ENCODE measurements at regions not wholly inside any gene's neighbourhood (a gene's known extent, or its start where the extent isn't known, plus 50 kb on each side); places are given as distances from the start of the nearest gene placed in this dataset.
"Not testable (repeated sequence)": the region's sequence is repeated elsewhere in the genome, so short reads cannot be mapped to it uniquely, and the experiment has no call there.

DNA sequence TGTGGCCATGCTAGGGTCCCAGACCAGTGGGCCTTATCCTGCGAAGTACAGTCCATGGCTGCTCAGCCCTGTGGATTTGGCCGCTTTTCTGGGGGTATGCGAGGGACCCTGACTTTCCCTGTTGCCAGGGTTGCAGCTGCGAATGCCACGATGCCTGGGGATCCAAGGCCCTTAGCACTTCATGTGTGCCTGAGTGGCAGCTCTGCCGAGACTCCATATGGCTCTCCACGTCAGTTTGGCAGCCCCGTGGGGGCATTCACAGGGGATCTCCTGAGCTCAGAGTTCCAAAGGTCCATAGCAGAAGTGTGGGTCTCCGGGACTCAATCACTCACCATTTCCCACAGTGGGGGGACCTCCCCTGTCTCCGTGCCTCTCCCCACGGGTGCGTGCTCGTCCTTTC is 319.5 kb downstream of the DOK5 start:
- DNase-seq = no peak

DNA sequence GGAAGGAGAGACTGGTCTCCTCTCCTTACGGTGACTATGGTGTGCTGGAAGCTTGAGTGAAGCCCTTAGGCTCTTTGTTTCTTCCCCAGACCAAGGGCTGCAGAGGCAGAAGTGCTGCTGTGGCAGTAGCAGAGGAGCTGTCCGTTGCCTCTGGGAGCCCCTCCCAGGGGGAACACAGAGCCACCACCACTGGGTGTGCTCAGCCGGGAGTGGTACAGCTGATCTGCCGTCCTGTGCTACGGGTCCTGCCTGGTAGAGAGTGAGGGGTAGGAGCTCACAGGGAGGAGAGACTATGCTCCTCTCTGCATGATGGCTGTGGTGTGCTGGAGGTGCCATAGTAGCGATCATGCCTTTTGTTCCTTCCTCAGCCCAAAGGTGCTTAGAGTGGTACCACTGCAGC is 318.7 kb downstream of the DOK5 start:
- DNase-seq = no peak

DNA sequence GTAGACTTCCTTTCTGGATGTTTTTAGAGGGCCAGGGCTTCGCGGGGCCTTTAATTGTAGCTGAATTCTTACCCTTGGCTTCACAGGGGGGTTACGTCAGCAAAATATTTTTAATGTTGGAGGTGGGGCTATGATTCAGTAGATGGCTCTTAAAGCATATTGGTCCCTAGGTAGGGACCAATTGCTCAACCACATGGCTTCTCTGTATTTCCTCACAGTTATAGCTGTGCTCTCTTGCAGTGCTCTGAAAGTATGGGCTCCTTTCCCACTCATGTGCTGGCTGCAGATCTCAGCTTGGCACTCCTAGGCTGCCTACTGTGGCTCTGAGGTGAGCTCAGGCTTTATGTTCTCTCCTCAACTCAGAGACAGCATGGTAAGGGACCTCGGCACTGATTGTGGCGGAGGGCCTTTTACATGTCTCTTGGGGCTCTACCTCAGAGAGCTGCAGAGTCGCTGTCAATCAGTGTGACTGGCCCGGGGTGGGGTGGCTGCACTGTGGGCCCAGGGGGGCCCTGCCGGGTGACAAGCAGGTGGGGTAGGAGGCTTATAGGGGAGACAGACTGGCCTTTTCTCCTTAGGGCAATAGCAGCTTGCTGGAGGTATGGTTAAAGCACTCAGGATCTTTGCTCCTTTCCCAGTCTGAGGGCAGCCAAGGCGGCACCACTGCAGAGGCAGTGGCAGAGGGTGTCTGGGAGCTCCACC is 318.0 kb downstream of the DOK5 start:
- DNase-seq = no peak

DNA sequence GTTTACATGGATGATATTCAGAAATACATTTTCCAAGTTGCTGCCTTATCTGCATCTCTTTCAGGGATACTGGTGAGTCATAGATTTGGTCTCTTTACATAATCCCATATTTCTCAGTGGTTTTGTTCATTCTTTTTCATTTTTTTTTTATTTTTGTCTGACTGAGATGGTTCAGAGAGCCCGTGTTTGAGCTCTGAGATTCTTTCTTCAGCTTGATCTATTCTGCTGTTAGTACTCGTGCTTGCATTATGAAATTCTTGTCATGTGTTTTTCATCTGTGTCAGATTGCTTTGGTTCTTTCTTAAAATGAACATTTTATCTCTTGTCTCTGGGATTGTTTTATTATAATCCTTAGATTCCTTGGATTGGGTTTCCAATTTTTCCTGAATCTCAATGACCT is 317.3 kb downstream of the DOK5 start:
- DNase-seq = no peak

DNA sequence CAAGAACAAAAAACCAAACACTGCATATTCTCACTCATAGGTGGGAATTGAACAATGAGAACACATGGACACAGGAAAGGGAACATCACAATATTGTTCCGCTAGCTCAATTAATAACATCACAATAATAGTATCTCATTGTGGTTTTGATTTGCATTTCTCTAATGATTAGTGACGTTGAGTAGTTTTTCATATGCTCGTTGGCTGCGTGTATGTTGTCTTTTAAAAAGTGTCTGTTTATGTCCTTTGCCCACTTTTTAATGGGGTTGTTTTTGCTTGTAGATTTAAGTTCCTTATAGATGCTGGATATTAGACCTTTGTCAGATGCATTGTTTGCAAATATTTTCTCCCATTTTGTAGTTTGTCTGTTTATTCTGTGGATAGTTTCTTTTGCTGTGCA is 312.9 kb downstream of the DOK5 start:
- not testable (repeated sequence) for DNase-seq

DNA sequence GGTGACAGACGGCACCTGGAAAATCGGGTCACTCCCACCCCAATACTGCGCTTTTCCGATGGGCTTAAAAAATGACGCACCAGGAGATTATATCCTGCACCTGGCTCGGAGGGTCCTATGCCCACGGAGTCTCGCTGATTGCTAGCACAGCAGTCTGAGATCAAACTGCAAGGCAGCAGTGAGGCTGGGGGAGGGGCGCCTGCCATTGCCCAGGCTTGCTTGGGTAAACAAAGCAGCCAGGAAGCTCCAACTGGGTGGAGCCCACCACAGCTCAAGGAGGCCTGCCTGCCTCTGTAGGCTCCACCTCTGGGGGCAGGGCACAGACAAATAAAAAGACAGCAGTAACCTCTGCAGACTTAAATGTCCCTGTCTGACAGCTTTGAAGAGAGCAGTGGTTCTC is 307.4 kb downstream of the DOK5 start:
- not testable (repeated sequence) for DNase-seq

DNA sequence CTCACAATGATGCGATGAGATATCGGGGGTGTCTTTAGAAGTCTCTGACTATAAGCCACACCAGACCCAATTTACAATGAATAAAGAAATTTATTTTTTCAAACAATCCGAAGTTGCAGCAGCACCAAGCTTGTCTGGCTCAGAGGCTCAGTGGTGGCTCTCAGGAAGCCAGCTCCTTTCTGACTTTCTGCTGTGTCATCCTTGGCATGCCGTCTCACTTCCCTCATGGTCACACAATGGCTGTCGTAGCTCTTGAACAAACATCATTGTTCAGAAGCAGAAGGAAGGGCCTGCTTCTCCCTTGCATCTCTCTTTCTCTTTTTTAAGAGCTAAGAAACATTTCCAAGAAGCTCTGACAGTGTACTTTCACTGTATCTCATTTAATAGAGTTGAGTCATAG is 299.0 kb downstream of the DOK5 start:
- no peak for DNase-seq

DNA sequence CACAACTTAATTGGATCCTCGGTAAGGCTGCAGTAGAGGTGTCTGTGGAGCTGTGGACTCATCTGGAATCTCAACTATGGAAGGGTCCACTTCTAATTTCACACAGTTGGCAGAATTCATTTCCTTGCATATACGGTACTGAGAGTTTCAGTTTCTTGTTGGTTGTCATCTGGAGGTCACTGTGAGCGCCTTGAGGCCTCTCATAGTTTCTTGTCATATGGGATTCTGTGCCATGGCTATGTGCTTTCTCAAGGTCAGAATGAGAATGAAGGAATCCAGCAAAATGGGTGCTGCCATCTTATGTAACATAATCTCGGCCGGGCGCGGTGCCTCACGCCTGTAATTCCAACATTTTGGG is 298.2 kb downstream of the DOK5 start:
- DNase-seq = no peak

DNA sequence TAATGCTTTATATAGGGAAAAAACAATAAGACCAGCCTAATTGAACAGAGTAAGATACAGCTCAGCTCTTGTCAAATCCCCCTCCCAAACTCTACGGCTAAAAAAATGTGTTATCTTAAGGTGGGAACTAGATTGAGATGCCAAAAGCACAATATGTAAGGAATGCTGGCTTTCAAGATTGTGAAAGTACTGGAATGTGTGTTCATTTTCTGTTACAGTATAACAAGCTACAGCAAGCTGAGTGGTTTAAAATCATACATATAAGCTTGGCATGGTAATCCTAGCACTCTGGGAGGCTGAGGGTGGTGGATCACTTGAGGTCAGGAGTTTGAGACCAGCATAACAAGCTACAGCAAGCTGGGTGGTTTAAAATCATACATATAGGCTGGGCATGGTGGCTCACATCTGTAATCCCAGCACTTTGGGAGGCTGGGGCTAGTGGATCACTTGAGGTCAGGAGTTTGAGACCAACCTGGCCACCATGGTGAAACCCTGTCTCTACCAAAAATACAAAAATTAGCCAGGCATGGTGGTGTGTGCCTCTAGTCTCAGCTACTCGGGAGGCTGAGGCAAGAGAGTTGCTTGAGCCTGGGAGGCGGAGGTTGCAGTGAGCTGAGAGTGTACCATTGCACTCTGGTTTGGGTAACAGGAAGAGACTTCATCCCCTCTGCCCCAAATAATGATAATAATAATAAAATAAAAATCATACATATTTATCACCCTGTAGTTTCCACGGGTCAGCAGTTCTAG is 297.7 kb downstream of the DOK5 start:
- DNase-seq = no peak

DNA sequence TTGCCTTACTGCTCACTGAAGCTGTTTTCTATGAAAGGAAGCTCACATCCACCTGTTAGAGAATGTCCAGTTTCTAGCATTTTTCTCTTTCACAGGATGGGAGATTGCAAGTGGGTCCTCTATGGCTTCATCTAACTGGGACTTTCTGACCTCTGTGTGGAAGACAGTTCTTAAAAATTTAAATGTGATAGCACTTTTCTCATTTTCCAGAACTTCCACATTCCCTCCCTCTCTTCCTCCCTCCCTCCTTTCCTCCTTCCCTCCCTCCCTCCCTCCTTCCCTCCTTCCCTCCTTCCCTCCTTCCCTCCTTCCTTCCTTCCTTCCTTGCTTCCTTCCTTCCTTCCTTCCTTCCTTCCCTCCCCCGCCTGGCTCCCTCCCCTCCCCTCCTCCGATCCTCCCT is 291.1 kb downstream of the DOK5 start:
- DNase-seq = no peak

DNA sequence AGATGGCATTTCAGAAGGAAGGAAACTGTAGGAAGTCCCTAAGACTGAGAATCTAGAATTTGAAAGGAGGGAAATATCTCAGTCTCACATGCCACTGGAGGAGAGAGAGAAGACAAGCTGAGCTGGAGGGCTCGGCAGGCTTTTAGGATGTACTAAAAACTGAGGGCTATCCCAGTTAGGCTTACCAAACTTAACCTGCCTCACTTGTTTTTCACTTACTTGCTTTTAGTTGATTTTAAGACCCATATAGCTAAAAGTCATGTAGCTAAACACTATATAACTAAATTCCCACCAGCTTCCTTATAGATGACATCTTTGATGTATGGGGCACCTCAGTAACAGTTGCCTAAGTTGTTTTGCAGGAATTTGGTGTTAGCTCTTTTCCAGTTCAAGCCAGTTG is 288.0 kb downstream of the DOK5 start:
- no peak for DNase-seq

DNA sequence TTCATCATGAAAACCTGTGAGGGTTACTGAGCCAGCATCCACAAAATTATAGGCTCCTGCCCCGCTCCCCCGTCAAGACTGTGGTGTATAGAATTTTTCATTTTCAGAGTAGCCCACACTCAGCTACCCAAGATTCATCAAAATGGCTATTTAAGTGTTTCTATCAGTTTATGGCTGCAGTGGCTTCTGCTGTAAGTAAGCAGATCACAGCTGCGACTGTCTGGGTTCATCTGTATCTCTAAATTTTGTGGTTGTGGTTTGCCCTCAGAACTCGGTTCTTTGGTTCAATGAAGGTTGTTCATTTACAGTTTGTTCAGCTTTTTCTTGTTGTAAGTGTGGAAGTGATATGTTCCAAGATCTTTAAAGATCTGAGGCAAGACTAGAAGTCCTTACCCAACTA is 284.2 kb downstream of the DOK5 start:
- no peak for DNase-seq

DNA sequence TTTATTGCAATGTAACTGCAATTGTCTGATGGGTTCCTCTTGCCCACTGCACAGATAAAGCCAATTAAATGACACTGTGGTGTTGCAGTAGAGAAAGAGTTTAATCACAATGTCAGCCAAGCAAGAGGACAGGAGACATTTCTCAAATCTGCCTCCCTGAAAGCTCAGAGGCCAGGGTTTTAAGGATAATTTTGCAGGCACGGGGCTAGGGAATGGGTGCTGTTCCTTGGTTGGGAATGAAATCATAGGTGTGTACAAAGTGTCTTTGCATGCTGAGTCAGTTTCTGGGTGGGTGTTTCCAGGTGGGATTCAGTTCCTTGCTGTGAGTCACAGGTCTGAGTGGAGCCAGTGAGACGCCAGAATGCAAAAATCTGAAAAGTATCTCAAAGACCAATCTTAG is 271.4 kb downstream of the DOK5 start:
- no peak for DNase-seq

DNA sequence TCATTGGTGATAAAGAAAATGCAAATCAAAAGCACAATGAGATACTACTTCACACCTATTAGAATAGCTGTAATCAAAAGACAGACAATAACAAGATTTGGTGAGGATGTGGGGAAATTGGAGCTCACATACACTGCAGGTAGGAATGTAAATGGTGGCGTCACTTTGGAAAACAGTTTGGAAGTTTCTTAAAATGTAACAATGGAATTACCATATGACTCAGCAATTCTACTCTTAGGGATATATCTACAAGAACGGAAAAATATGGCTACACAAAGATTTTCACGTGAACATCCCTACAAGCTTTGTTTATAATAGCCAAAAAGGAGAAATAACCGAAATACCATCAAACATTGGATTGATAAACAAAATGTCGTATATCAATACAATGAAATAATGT is 270.4 kb downstream of the DOK5 start:
- DNase-seq = no peak

DNA sequence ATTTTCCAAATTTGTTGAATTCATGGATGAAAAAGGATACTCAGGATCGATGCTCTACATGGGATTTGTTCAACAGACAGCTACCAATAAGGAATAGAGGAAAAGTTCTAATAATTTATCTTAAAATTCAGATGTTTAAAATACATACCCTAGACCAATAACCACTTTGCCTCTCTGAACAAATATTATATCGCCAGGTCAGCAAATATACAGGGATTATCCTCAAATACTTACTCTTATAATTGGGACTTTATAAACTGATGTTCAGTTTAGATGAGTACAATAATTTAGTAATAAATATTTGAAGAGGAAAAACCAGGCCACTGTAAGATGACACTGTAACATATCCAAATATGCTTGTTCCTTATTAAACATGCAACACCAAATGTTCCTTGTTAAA is 268.7 kb downstream of the DOK5 start:
- DNase-seq = no peak

DNA sequence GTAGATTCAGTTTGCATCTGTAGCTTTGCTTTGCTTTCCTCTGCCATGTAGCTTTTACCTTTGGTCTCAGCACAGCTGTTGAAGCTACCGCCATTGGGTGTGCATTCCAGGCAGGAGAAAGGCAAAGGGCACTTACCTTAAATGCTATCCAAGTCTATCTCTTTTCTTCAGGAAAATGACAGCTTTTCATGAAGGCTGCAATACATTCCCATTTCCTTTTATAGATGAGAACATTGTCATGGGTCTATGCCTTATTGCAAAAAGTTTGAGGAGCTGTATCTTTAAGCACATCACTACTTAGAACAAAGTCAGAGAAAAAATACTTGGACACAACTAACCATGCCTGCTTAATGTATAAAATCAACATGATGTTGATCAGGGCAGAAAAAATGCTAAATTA is 266.8 kb downstream of the DOK5 start:
- DNase-seq = no peak

DNA sequence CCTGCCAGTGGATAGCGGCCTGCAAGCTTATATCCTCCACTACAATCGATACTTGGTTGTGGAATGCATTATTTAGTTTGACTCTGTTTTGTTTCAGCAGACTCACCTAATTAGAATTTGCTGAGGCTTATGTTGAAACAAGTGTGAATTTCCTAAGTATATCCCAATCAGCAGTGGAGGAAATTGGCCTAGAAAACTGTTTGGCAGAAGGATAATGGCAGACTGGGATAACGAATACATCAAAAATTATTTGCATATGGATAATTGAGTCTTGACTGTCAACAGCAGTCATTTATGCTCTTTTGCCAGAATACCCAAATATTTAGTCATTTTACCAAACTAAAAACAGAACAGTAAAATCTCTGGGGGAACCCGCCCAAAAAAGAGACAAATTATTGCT is 261.0 kb downstream of the DOK5 start:
- DNase-seq = no peak

DNA sequence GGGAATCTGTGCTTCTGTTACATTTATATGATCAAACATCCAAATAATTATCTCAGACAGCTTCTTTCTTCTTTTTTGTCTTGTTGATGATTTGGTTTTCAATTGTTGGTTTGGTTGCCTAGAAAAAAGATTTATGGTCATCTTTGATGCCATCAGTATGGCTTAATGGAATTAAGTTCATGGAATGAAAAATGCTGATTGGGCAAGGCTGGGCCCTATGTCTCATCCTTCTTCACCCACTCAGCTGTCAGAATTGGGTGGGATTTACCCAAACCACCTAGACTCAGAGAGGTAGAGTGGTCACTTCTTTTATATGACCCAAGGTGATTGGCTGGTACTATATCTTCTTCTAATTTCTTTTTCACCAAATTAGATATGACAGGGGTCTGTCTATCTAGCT is 258.3 kb downstream of the DOK5 start:
- no peak for DNase-seq

DNA sequence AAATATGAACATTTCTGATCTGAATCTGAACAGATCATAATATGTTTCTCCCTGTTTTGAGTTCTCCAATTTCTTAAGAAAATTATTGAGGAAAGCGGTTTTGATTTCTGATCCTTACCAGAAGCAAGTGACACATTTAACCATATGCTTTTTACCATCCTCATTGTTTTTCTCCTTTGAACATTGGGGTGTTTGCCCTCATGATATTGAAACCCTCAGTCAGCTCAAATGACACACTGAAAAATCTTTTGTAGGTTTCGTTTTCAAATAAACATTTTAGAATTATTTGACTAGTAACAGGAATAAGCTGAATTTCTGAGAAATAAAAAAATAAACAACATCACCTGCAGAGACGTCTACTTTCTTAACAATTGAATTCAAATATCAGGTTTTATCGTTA is 252.1 kb downstream of the DOK5 start:
- DNase-seq = no peak

DNA sequence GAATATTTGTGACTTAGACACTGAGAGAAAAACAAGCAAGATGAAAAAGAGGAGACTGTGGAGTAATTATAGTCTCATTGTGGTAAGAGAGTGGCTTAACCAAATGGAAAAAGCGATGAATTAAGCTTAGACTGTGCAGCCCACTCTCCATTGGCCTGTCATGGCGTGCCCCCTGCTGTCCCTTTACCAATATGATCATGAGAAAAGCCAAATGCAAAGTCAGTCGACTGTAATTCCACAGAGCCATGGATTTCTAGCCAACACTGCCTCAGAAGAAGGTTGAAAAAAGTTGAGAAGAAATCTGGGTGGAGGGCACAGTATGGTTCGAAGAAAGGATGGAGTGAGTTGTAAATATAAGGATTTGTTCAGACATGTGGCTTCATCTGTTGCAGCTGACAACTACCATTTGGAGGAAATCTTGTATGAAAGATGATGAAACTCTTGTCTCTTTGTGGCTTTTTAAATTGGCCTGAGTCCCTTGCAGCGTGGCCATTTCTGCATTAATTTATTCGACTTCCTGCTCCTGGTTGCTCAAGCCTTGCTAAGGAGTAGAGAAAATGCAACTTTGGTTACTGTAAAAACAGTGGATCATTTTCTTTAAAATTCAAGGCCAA is 251.4 kb downstream of the DOK5 start:
- DNase-seq = no peak

DNA sequence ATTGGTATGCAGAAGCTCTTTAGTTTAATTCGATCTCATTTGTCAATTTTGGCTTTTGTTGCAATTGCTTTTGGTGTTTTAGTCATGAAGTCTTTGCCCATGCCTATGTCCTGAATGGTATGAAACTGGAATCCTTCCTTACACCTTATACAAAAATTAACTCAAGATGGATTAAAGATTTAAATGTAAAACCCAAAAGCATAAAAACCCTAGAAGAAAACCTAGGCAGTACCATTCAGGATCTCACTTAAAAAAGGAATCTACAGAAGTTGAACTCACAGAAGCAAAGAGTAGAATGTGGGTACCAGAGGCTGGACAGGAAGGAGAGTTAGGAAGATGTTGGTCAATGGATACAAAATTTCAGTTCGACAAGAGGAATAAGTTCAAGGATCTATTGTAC is 249.9 kb downstream of the DOK5 start:
- DNase-seq = not testable (repeated sequence)

DNA sequence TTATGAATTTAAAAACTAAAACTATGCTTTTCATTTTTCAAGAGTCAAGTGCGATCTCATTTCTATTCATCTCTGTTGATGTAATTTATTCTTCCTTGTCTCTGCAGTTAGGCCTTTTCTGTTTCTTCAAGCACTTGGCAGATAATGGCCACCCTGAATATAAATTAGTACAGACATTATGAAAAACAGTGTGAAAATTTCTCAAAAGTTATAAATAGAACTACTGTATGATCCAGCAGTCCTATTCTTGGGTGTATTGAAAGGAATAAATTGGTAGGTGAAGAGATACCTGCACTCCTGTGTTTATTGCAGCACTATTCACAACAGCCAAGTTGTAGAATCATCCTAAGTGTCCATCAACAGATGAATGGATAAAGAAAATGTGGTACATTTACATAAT is 248.3 kb downstream of the DOK5 start:
- DNase-seq = no peak

DNA sequence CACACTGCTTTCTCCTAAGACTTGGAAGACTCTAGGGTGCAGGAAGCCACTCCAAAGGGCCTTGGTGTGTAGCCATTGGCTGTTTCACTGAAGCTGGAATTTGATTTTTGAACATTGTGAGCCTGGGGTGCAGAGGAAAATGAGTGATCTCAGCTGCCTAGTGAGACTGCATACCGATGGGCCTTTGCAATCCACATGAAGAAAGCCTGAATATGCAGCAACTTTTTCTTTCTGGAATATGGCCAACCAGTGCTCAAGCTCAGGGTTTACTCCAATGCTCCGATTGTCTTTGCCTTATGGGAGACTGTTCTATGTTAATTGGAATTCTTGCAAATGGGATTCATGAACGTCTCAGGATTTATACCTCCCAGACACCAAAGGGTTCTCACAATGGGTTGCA is 242.6 kb downstream of the DOK5 start:
- DNase-seq = no peak

DNA sequence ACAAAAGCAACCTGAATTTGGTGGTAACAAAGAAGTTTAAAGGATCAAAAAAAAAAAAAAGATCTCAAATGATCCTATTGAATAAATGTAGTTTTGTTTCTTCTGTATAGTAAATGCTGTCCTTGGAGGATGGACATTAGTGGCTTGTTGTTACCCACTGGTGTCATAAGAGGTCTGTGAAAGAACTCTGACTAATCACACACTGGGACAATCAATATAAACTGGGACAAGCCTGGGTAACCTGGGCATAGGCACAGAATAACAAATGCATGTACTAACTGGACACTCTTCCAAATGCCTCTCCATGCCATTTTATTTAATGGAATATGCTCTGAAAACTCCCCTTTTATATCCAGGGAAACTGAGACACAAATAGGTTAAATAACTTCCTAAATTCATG is 241.4 kb downstream of the DOK5 start:
- no peak for DNase-seq
